Calu3 (cell line): ENCODE measurements at regions not wholly inside any gene's neighbourhood (a gene's known extent, or its start where the extent isn't known, plus 50 kb on each side); places are given as distances from the start of the nearest gene placed in this dataset.

Source experiments
- BruUV-seq: library from RNA; stranded (reverse); fragments of 400-500 nt; replicated peaks from 2 replicates; lab custom pipeline; 2021; lab: Mats Ljungman, UMichigan
- CTCF ChIA-PET: fragments of 300-600 bp; sonication (Branson Sonifier 250); formaldehyde crosslinking; loops from one replicate; lab custom pipeline; 2022; ENCODE audit warnings: antibody characterized with exemption; lab: Charles Lee
- DNase-seq: peaks from one replicate; pipeline ENCODE4 v3.0.0; 2022
- H3K27ac Mint-ChIP-seq: one replicate; pipeline ENCODE4 v1.8.0; 2022; ENCODE audit warnings: mixed read lengths; ENCODE audit not compliant: unreplicated experiment
- H3K27me3 Mint-ChIP-seq: one replicate; pipeline ENCODE4 v1.8.0; 2022; ENCODE audit warnings: mixed read lengths; ENCODE audit not compliant: unreplicated experiment
- H3K36me3 Mint-ChIP-seq: one replicate; pipeline ENCODE4 v1.8.0; 2022; ENCODE audit warnings: mild to moderate bottlenecking, moderate library complexity, mixed read lengths; ENCODE audit not compliant: insufficient read depth, unreplicated experiment
- H3K4me1 Mint-ChIP-seq: one replicate; pipeline ENCODE4 v1.8.0; 2022; ENCODE audit warnings: mild to moderate bottlenecking, low read depth, mixed read lengths; ENCODE audit not compliant: unreplicated experiment
- H3K4me3 Mint-ChIP-seq: one replicate; pipeline ENCODE4 v1.8.0; 2022; ENCODE audit warnings: mild to moderate bottlenecking, low read depth, moderate library complexity, mixed read lengths; ENCODE audit not compliant: unreplicated experiment
- H3K9me3 Mint-ChIP-seq: one replicate; pipeline ENCODE4 v1.8.0; 2022; ENCODE audit warnings: low read depth, mixed read lengths; ENCODE audit not compliant: unreplicated experiment
- intact Hi-C: fragments of 100-400 bp; cut with micrococcal nuclease; formaldehyde crosslinking; loops from one replicate; pipeline ENCODE4 v1.10.0; 2022; ENCODE audit not compliant: unreplicated experiment
- TF ChIP-seq, protein P1 (sequence below): fragments of 200-600 bp; IDR thresholded peaks from one replicate; pipeline ENCODE4 v1.8.0; 2022; ENCODE audit warnings: antibody characterized with exemption; ENCODE audit not compliant: unreplicated experiment

DNA sequence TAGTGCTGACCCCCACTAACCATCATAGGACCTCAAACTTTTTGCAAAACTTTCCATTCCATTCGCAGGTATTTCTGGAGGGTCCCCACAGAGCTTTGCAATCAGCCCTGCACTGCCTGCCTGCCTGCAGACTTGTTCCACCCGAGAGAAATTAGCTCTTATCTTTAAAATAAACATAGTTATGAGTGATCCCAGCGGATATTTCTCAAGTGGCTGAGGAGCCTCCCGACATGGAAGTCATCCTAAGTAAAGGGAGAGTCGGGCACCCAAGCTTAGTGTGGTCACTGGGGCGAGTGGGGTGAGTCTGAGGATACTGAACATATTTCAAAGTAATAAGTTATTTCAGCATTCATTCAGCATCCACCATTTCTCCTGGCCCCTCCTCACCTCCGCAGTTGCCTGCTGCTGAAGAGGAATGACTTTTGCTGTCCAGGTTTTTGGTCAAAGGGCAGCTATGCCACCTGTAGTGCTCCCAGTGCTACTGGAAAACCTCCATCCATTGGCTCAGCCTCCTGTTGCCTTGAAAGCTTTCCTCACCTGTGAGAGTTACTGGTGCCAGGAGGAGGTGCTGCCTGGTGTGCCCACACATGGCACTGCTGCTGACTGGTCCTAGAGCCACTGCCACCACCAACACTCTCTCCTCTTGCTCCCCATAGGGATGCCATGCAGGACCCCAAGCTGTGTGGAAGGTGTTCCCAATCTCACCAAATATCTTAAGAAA lies 89.7 kb upstream of the PCSK1 start:
- CTCF ChIA-PET, result interaction anchor here (0.6 to 1.0 kb wide), 3 partner anchors 12 to 72 kb away, joined by 3 to 4 read pairs (median 3); no protein-coding TSS in a partner anchor
- Mint-ChIP-seq H3K4me3 (no peak overlapping the region), H3K27ac (no peak overlapping the region), H3K36me3 (no peaks in the 10 kb centered on the region), H3K4me1 (no peaks in the 10 kb centered on the region), H3K9me3 (no peaks in the 10 kb centered on the region), H3K27me3 (peaks cover 34% of the 10 kb centered on the region)
- DNase-seq, result no peak
- intact Hi-C loops, result no loop called here
- TF ChIP-seq, protein P1, sequence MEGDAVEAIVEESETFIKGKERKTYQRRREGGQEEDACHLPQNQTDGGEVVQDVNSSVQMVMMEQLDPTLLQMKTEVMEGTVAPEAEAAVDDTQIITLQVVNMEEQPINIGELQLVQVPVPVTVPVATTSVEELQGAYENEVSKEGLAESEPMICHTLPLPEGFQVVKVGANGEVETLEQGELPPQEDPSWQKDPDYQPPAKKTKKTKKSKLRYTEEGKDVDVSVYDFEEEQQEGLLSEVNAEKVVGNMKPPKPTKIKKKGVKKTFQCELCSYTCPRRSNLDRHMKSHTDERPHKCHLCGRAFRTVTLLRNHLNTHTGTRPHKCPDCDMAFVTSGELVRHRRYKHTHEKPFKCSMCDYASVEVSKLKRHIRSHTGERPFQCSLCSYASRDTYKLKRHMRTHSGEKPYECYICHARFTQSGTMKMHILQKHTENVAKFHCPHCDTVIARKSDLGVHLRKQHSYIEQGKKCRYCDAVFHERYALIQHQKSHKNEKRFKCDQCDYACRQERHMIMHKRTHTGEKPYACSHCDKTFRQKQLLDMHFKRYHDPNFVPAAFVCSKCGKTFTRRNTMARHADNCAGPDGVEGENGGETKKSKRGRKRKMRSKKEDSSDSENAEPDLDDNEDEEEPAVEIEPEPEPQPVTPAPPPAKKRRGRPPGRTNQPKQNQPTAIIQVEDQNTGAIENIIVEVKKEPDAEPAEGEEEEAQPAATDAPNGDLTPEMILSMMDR, result no peak
- no TSS peak for BruUV-seq

DNA sequence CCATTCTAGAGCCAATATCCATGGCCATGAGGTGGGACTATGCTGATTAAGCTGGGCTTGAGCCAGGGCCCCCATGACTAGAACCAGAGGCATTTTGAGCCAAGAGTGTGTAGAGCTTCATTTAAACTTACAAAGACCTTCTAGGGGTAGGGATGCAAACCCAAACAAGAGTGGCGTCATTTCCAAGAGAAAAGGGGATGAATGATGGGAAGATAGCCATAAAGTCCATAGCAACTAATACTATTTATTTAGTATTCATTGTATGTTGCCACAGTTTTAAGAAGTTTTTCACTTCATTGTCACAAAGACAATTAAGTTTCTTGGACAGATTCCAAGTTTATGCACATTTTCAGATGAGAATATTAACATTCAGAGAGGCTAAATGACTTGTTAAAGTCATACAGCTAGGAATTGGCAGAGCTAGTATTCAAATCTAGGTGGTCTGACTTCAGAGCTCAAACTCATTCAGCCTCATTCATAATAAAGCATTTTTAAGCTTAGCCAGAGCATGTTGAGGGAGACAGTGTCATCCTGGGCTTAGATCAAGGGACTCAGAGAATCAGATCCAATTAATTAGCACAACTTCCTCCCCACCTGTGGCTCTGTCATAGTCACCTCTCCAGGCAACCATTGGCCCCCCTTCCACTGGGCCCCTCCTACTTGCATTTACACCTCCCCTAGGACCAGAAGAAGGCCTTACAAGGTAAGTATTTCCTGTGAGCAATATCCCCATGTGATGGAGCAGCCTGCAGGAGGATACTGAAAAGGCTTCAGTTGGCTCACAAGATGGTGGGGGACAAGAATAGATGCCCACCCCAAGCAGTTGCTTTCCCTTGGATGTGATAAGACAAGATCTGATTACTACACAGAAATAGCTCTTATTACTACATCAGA lies 95.0 kb upstream of the PCSK1 start:
- CTCF ChIA-PET, result interaction anchor here (1.1 kb wide), 1 partner anchor 68 kb away, joined by 4 read pairs; no protein-coding TSS in a partner anchor
- intact Hi-C loops, result no loop called here
- Mint-ChIP-seq H3K27me3 (peaks cover 28% of the 10 kb centered on the region), H3K36me3 (no peaks in the 10 kb centered on the region), H3K27ac (no peak overlapping the region), H3K4me1 (no peaks in the 10 kb centered on the region), H3K4me3 (no peak overlapping the region), H3K9me3 (no peaks in the 10 kb centered on the region)
- no TSS peak for BruUV-seq
- DNase-seq, result no peak
- TF ChIP-seq, protein P1, result no peak

DNA sequence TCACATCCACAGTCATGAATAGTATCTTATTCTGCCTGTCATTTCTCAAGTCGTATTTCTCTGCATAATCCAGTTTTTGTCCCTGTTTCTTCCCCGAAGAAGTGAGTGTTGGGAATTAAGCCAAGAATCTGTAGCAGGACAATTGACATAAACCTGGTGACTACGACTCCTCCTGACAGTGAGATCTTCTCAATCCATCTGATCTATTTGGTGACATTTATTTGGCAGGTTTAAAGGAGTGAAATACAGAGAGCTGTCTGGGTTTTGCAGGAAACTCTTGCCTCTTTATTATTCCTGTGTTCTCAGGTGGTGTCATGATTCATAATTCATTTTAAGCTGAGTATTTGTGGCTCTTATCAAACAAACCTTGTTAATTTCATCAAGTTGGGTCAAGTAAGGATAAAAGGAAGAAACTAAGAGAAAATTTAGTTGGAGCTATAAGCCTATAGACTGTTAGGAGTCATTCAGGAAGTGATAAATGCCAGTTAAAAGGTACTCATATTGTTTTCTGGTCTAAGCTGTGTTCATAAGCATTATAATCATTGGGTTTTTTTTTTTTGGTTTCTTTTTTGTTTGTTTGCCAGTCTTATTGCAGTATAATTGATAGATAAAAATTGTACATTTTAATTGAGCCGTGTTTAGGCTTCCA lies 95.9 kb upstream of the PCSK1 start:
- intact Hi-C loops, result no loop called here
- H3K4me3 Mint-ChIP-seq, result no peak overlapping the region
- H3K27ac Mint-ChIP-seq, result no peak overlapping the region
- CTCF ChIA-PET, result no interaction called here
- TF ChIP-seq, protein P1, result no peak
- BruUV-seq, result no TSS peak
- no peaks in the 10 kb centered on the region for H3K36me3 Mint-ChIP-seq
- H3K27me3 Mint-ChIP-seq, result peaks cover 19% of the 10 kb centered on the region
- H3K4me1 Mint-ChIP-seq, result no peaks in the 10 kb centered on the region
- H3K9me3 Mint-ChIP-seq, result no peaks in the 10 kb centered on the region
- no peak for DNase-seq

DNA sequence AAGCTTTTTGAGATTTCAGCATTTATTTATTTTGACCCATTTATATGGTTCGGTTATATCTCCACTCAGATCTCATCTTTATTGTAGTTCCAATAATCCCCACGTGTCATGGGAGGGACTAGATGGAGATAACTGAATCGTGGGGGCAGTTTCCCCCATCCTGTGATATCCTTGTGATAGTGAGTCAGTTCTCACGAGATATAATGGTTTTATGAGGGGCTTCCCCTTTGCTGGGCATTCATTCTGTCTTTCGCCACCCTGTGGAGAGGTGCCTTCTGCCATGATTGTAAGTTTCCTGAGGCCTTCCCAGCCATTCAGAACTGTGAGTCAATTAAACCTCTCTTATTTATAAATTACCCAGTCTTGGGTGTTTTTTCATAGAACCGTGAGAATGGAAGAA lies 96.5 kb upstream of the PCSK1 start:
- TF ChIP-seq, protein P1, result no peak
- Mint-ChIP-seq H3K27me3 (peaks cover 12% of the 10 kb centered on the region), H3K9me3 (no peaks in the 10 kb centered on the region), H3K27ac (no peak overlapping the region), H3K4me1 (no peaks in the 10 kb centered on the region), H3K36me3 (no peaks in the 10 kb centered on the region), H3K4me3 (no peak overlapping the region)
- DNase-seq, result no peak
- BruUV-seq, result no TSS peak
- CTCF ChIA-PET, result no interaction called here
- intact Hi-C loops, result no loop called here
